ENCODE measurements at regions not wholly inside any gene's neighbourhood (a gene's known extent, or its start where the extent isn't known, plus 50 kb on each side); places are given as distances from the start of the nearest gene placed in this dataset.

- 27% methylated on average over 4 of the region's 4 CpGs for WGBS
- H3K27ac ChIP-seq = no peak overlapping the region
- no peaks in the 10 kb centered on the region for H3K36me3 ChIP-seq
- no peaks in the 10 kb centered on the region for H3K27me3 ChIP-seq (replicated peaks; ENCODE audit: insufficient read depth)
- H3K4me1 ChIP-seq (replicated peaks) = no peaks in the 10 kb centered on the region
- no peak overlapping the region for H3K4me3 ChIP-seq
- no peaks in the 10 kb centered on the region for H3K9me3 ChIP-seq
- DNase-seq (ENCODE audit: low spot score) = no peak
- no peak for TF ChIP-seq POLR2AphosphoS5 (IDR thresholded peaks at IDR 0.05)
- no peak for TF ChIP-seq POLR2A (IDR thresholded peaks at IDR 0.05)
- TF ChIP-seq, protein P1, sequence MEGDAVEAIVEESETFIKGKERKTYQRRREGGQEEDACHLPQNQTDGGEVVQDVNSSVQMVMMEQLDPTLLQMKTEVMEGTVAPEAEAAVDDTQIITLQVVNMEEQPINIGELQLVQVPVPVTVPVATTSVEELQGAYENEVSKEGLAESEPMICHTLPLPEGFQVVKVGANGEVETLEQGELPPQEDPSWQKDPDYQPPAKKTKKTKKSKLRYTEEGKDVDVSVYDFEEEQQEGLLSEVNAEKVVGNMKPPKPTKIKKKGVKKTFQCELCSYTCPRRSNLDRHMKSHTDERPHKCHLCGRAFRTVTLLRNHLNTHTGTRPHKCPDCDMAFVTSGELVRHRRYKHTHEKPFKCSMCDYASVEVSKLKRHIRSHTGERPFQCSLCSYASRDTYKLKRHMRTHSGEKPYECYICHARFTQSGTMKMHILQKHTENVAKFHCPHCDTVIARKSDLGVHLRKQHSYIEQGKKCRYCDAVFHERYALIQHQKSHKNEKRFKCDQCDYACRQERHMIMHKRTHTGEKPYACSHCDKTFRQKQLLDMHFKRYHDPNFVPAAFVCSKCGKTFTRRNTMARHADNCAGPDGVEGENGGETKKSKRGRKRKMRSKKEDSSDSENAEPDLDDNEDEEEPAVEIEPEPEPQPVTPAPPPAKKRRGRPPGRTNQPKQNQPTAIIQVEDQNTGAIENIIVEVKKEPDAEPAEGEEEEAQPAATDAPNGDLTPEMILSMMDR (IDR thresholded peaks at IDR 0.05) = no peak
- intact Hi-C loops (cut with DNase I) = no loop called here
Observed at GRCh38 chr2:39487398-39488250, 50.5 kb upstream of the MAP4K3 start.

- no peak for DNase-seq (ENCODE audit: low spot score)
- no peaks in the 10 kb centered on the region for H3K36me3 ChIP-seq
- intact Hi-C loops (cut with DNase I) = no loop called here
- no peak overlapping the region for H3K4me3 ChIP-seq
- TF ChIP-seq POLR2AphosphoS5 (IDR thresholded peaks at IDR 0.05) = no peak
- no peak for TF ChIP-seq POLR2A (IDR thresholded peaks at IDR 0.05)
- TF ChIP-seq, protein P1 (IDR thresholded peaks at IDR 0.05) = no peak
- no peaks in the 10 kb centered on the region for H3K4me1 ChIP-seq (replicated peaks)
- H3K27ac ChIP-seq = no peak overlapping the region
- WGBS = 91% methylated on average over 4 of the region's 4 CpGs
- no peaks in the 10 kb centered on the region for H3K9me3 ChIP-seq
- H3K27me3 ChIP-seq (replicated peaks; ENCODE audit: insufficient read depth) = no peaks in the 10 kb centered on the region
Observed at GRCh38 chr2:39488450-39488849, 51.4 kb upstream of the MAP4K3 start.

DNA sequence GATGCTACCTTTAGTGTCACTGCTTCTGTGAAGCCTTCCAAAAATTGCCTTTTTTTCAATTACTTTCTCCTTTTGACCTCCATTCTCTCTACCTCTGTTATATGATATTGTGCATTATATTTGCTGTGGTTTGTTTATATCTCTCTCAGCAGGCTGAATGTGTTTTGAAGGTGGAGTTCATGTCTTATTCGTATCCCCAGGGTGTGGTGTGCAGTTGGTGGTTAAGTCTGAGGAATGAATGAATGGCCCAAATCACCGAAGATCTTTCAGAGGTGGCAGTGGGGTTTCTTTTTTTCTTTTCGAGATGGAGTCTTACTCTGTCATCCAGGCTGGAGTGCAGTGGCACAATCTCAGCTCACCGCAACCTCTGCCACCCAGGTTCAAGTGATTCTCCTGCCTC is 53.5 kb upstream of the MAP4K3 start:
- no peaks in the 10 kb centered on the region for H3K9me3 ChIP-seq
- no peak for DNase-seq (ENCODE audit: low spot score)
- H3K27me3 ChIP-seq (replicated peaks; ENCODE audit: insufficient read depth) = no peaks in the 10 kb centered on the region
- TF ChIP-seq, protein P1 (IDR thresholded peaks at IDR 0.05) = no peak
- no peak for TF ChIP-seq POLR2A (IDR thresholded peaks at IDR 0.05)
- TF ChIP-seq POLR2AphosphoS5 (IDR thresholded peaks at IDR 0.05) = no peak
- H3K27ac ChIP-seq = no peak overlapping the region
- no peaks in the 10 kb centered on the region for H3K4me1 ChIP-seq (replicated peaks)
- 98% methylated on average over 4 of the region's 4 CpGs for WGBS
- no peak overlapping the region for H3K4me3 ChIP-seq
- no peaks in the 10 kb centered on the region for H3K36me3 ChIP-seq
- intact Hi-C loops (cut with DNase I) = no loop called here

- no peak for DNase-seq (ENCODE audit: low spot score)
- H3K36me3 ChIP-seq = no peaks in the 10 kb centered on the region
- no peak for TF ChIP-seq POLR2A (IDR thresholded peaks at IDR 0.05)
- no peak for TF ChIP-seq POLR2AphosphoS5 (IDR thresholded peaks at IDR 0.05)
- TF ChIP-seq, protein P1 (IDR thresholded peaks at IDR 0.05) = no peak
- intact Hi-C loops (cut with DNase I) = no loop called here
- H3K9me3 ChIP-seq = no peaks in the 10 kb centered on the region
- no peak overlapping the region for H3K4me3 ChIP-seq
- no peak overlapping the region for H3K27ac ChIP-seq
- no peaks in the 10 kb centered on the region for H3K4me1 ChIP-seq (replicated peaks)
- WGBS = 89% methylated on average over 4 of the region's 4 CpGs
- no peaks in the 10 kb centered on the region for H3K27me3 ChIP-seq (replicated peaks; ENCODE audit: insufficient read depth)
Observed at GRCh38 chr2:39491653-39492052, 54.6 kb upstream of the MAP4K3 start.

GRCh38 chr2:39492095-39492590 is 55.1 kb upstream of the MAP4K3 start:
- no peaks in the 10 kb centered on the region for H3K9me3 ChIP-seq
- intact Hi-C loops (cut with DNase I) = no loop called here
- no peaks in the 10 kb centered on the region for H3K4me1 ChIP-seq (replicated peaks)
- no peak for DNase-seq (ENCODE audit: low spot score)
- 34% methylated on average over 3 of the region's 3 CpGs for WGBS
- H3K4me3 ChIP-seq = no peak overlapping the region
- H3K36me3 ChIP-seq = no peaks in the 10 kb centered on the region
- no peaks in the 10 kb centered on the region for H3K27me3 ChIP-seq (replicated peaks; ENCODE audit: insufficient read depth)
- TF ChIP-seq POLR2A (IDR thresholded peaks at IDR 0.05) (no peak), POLR2AphosphoS5 (IDR thresholded peaks at IDR 0.05) (no peak)
- TF ChIP-seq, protein P1 (IDR thresholded peaks at IDR 0.05) = no peak
- H3K27ac ChIP-seq = no peak overlapping the region

Measured in prostate gland (tissue), 2 donors.